Psoas muscle (tissue), 7 donors: ENCODE measurements at regions not wholly inside any gene's neighbourhood (a gene's known extent, or its start where the extent isn't known, plus 50 kb on each side); places are given as distances from the start of the nearest gene placed in this dataset.

ENCODE experiments used
- ATAC-seq, 4 donors: fragments of 200-7000 bp; cut with Tn5 transposase; one replicate each; pipeline ENCODE4 v1.9.1; 2020; ENCODE audit warnings: moderate library complexity in 3 of 4, mild to moderate bottlenecking in 2 of 4
- DNase-seq, 2 donors: peaks; one replicate each; pipeline ENCODE4 v3.0.0-alpha.2; 2020
- H3K27ac ChIP-seq: fragments of 200-600 bp; one replicate; pipeline ENCODE4 v1.8.0; 2022
- H3K27me3 ChIP-seq, 3 donors: fragments of 200-600 bp in 1 of 3; one replicate each; pipeline versions ENCODE4 v1.6.1 to v1.8.0; 2013 to 2022; ENCODE audit warnings: low read length in 2 of 3, mild to moderate bottlenecking in 2 of 3, moderate library complexity in 1 of 3; ENCODE audit not compliant: insufficient read depth in 3 of 3
- H3K36me3 ChIP-seq, 2 donors: fragments of 200-600 bp in 1 of 2; one replicate each; pipeline versions ENCODE4 v1.6.1 to v1.8.0; 2013 to 2022; ENCODE audit warnings: low read depth in 1 of 2, mild to moderate bottlenecking in 1 of 2, moderate library complexity in 1 of 2; ENCODE audit not compliant: insufficient read depth in 1 of 2
- H3K4me1 ChIP-seq: fragments of 200-600 bp; one replicate; pipeline ENCODE4 v1.8.0; 2022
- H3K4me3 ChIP-seq: fragments of 200-600 bp; one replicate; pipeline ENCODE4 v1.8.0; 2022; ENCODE audit warnings: mild to moderate bottlenecking
- H3K9me3 ChIP-seq: fragments of 200-600 bp; one replicate; pipeline ENCODE4 v1.8.0; 2022
- WGBS, 3 donors: extraction: QIAGEN DNeasy Blood & Tissue Kit; methylation state at CpG; one replicate each; pipeline versions ENCODE4 v1.1.6 to v1.1.7; 2013; 5-methylcytosine and 5-hydroxymethylcytosine counted together
- intact Hi-C, 2 donors: fragments of 100-400 bp; cut with DNase I; formaldehyde crosslinking; loops; one replicate each; pipeline versions ENCODE4 v1.11.0 to v1.14.2; 2022
- TF ChIP-seq, protein P1 (sequence below): fragments of 200-600 bp; IDR thresholded peaks from one replicate; pipeline ENCODE4 v1.8.0; 2022; ENCODE audit warnings: antibody characterized with exemption
- donor health status: healthy with polysubstance abuse.
- donor health status: DM: no; HTN: no; CAD: no; lungs with moderate emphysema.
- donor health status: Bipolar disorder and iron deficiency.
- donor health status: healthy.
- donor health status: DM: yes; HTN: yes; CAD: no.
- donor health status: DM: no; HTN: no; CAD: no.
- donor health status: DM: yes; HTN: yes; CAD: no.

DNA sequence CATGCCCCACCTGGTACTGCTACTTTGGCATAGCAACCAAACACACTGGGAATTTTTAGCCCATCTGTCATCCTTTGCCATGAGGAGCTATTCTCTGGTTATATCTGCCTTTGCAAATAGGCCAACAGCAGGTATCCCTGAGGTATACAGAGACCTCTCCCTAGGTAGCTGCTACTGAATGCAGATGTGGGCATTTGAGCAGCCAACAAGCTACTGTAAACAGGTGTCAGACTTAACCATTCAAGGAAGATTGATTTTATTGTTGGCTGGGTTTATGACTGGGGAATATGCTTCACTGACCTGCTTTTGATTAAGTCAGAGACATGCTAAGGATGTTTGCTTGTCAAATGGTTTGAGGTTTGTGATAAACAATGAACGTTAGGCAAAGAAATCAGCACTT lies 183.2 kb downstream of the OXSM start:
- Histone ChIP-seq H3K36me3 (no peaks in the 10 kb centered on the region), H3K27ac (no peak overlapping the region), H3K4me3 (no peak overlapping the region), H3K9me3 (no peaks in the 10 kb centered on the region), H3K4me1 (no peaks in the 10 kb centered on the region), H3K27me3 (no peaks in the 10 kb centered on the region)
- intact Hi-C loops = no loop called here
- 51 to 76% (median 58%) methylated on average over 1 of the region's 1 CpG for WGBS, 3 donors
- DNase-seq (no peak), ATAC-seq (no peak)
- TF ChIP-seq, protein P1, sequence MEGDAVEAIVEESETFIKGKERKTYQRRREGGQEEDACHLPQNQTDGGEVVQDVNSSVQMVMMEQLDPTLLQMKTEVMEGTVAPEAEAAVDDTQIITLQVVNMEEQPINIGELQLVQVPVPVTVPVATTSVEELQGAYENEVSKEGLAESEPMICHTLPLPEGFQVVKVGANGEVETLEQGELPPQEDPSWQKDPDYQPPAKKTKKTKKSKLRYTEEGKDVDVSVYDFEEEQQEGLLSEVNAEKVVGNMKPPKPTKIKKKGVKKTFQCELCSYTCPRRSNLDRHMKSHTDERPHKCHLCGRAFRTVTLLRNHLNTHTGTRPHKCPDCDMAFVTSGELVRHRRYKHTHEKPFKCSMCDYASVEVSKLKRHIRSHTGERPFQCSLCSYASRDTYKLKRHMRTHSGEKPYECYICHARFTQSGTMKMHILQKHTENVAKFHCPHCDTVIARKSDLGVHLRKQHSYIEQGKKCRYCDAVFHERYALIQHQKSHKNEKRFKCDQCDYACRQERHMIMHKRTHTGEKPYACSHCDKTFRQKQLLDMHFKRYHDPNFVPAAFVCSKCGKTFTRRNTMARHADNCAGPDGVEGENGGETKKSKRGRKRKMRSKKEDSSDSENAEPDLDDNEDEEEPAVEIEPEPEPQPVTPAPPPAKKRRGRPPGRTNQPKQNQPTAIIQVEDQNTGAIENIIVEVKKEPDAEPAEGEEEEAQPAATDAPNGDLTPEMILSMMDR = no peak

DNA sequence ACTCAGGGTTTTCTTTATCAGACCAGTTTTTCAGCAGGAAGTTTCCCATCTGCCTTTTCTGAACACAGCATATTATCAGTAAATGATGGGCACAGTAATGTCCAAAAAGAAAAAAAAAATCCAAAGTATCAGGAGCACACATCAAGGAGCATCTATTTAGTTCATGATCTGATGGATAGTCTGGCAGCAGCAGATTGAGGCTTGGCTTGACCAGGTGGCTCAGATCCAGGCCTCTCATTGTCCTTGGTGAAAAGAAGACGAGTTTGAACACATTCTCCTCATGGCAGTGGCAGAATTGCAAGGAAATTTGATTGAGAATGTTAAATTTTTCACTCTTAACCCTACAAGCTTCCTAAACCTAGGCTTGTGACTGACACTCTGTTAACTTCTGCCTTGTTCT lies 192.9 kb downstream of the OXSM start:
- ATAC-seq (no peak), DNase-seq (no peak)
- H3K4me3 ChIP-seq = no peak overlapping the region
- H3K9me3 ChIP-seq = no peaks in the 10 kb centered on the region
- intact Hi-C loops = loop anchor here in 1 of 2 donors (10.0 kb wide), 1 partner anchor 142 kb away; no protein-coding TSS in a partner anchor
- WGBS, 3 donors = 17 to 38% (median 34%) methylated on average over 1 of the region's 1 CpG
- H3K36me3 ChIP-seq = no peaks in the 10 kb centered on the region
- H3K27ac ChIP-seq = no peak overlapping the region
- H3K4me1 ChIP-seq = no peaks in the 10 kb centered on the region
- no peaks in the 10 kb centered on the region for H3K27me3 ChIP-seq
- TF ChIP-seq, protein P1 = no peak

DNA sequence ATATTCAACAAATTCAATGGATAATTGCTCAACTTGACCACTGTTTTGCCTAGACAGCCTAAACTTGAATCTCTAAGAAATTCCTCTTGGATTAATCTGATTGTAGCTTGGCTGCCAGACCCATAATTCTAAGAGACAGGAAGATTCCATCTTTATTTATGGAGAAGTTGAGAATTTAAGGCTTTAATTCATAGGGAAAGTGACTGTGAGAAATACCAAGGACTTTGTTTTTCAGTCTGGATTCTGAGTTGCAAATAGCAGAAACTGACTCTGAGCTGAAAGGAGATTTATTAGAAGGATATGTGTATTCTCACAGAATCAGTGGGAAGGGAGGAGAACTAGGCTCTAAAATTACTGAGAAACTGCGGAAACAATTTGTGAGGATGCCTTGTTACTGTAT lies 195.7 kb downstream of the OXSM start:
- no peak overlapping the region for H3K27ac ChIP-seq
- no peaks in the 10 kb centered on the region for H3K27me3 ChIP-seq
- 92 to 94% (median 94%) methylated on average over 1 of the region's 1 CpG for WGBS, 3 donors
- no peaks in the 10 kb centered on the region for H3K4me1 ChIP-seq
- no peaks in the 10 kb centered on the region for H3K9me3 ChIP-seq
- H3K4me3 ChIP-seq = no peak overlapping the region
- no peaks in the 10 kb centered on the region for H3K36me3 ChIP-seq
- DNase-seq (no peak), ATAC-seq (no peak)
- intact Hi-C loops = loop anchor here in 1 of 2 donors (10.0 kb wide), 1 partner anchor 139 kb away; no protein-coding TSS in a partner anchor
- TF ChIP-seq, protein P1 = no peak

DNA sequence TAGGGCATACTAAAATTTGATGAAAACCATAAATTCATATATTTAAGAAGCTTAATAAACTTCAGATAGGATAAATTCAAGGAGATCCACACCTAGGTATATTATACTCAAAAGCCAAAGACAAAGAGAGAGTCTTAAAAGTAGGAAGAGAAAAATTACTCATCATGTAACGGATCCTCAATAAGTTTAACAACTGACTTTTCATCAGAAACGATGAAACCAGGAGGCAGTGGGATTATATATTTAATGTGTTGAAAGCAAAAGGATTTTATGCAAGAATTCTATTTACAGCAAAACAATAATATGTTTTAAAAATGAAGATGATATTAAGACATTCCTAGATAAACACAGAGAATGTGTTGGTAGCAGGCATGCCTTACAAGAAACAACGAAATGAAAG lies 202.7 kb downstream of the OXSM start:
- H3K4me1 ChIP-seq = no peaks in the 10 kb centered on the region
- DNase-seq (no peak), ATAC-seq (no peak)
- TF ChIP-seq, protein P1 = no peak
- H3K36me3 ChIP-seq = no peaks in the 10 kb centered on the region
- no peaks in the 10 kb centered on the region for H3K27me3 ChIP-seq
- intact Hi-C loops = no loop called here
- WGBS, 3 donors = 95 to 97% (median 97%) methylated on average over 3 of the region's 3 CpGs
- no peak overlapping the region for H3K4me3 ChIP-seq
- no peak overlapping the region for H3K27ac ChIP-seq
- peaks cover 17% of the 10 kb centered on the region for H3K9me3 ChIP-seq

DNA sequence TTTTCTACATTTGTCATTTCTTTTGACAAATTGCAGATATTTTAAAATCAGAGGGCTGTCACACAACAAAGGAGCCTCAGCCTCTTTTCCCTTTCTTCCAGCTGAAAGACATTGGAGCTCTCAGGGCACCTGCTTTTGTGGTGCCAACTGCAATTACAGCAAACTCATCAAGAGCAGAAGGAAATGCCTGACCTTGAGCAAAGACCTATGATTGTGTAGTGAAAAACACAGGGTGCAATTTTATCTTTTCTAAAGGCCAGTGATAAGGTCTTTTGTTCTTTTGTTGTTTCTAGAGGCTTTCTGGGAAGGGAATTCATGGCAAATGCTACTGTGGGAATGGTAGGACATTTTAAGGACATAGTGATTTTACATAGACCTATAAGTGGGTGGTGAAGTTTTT lies 214.3 kb downstream of the OXSM start:
- no peak for ATAC-seq
- intact Hi-C loops = no loop called here
- Histone ChIP-seq H3K9me3 (no peaks in the 10 kb centered on the region), H3K36me3 (no peaks in the 10 kb centered on the region), H3K27ac (no peak overlapping the region), H3K27me3 (no peaks in the 10 kb centered on the region), H3K4me1 (no peaks in the 10 kb centered on the region), H3K4me3 (no peak overlapping the region)
- TF ChIP-seq, protein P1 = no peak
- no peak for DNase-seq
